ENCODE measurements at regions not wholly inside any gene's neighbourhood (a gene's known extent, or its start where the extent isn't known, plus 50 kb on each side); places are given as distances from the start of the nearest gene placed in this dataset.

GRCh38 chr14:25134184-25134583 lies 84.2 kb upstream of the STXBP6 start:
- no peak for DNase-seq

GRCh38 chr14:25132732-25133422 lies 82.9 kb upstream of the STXBP6 start:
- peak in 2 of 4 experiments; percentile 5 to 7 for DNase-seq

GRCh38 chr14:25132094-25132493 lies 82.1 kb upstream of the STXBP6 start:
- no peak for DNase-seq

- DNase-seq = no peak
These were observed 72.9 kb upstream of the STXBP6 start for GRCh38 chr14:25122843-25123242.

- DNase-seq = no peak
These were observed 72.3 kb upstream of the STXBP6 start for GRCh38 chr14:25122211-25122610.

GRCh38 chr14:25121337-25122129 lies 71.6 kb upstream of the STXBP6 start:
- DNase-seq = no peak

GRCh38 chr14:25120261-25120660 lies 70.3 kb upstream of the STXBP6 start:
- DNase-seq = no peak

GRCh38 chr14:25118671-25119070 lies 68.7 kb upstream of the STXBP6 start:
- DNase-seq = no peak

- DNase-seq = no peak
These were observed 67.4 kb upstream of the STXBP6 start for GRCh38 chr14:25117342-25117741.

- no peak for DNase-seq
These were observed 66.7 kb upstream of the STXBP6 start for GRCh38 chr14:25116607-25117006.

GRCh38 chr14:25113394-25113793 lies 63.4 kb upstream of the STXBP6 start:
- no peak for DNase-seq

GRCh38 chr14:25111061-25111601 lies 61.2 kb upstream of the STXBP6 start:
- no peak for DNase-seq

- DNase-seq = no peak
These were observed 60.2 kb upstream of the STXBP6 start for GRCh38 chr14:25110106-25110505.

- no peak for DNase-seq
These were observed 59.0 kb upstream of the STXBP6 start for GRCh38 chr14:25108959-25109358.

GRCh38 chr14:25108291-25108690 lies 58.3 kb upstream of the STXBP6 start:
- no peak for DNase-seq

- no peak for DNase-seq
These were observed 53.9 kb upstream of the STXBP6 start for GRCh38 chr14:25103820-25104219.

GRCh38 chr14:25103271-25103670 lies 53.3 kb upstream of the STXBP6 start:
- no peak for DNase-seq

- DNase-seq = no peak
These were observed 52.8 kb upstream of the STXBP6 start for GRCh38 chr14:25102788-25103187.

- no peak for DNase-seq
These were observed 51.3 kb upstream of the STXBP6 start for GRCh38 chr14:25101276-25101675.
